ENCODE measurements at regions not wholly inside any gene's neighbourhood (a gene's known extent, or its start where the extent isn't known, plus 50 kb on each side); places are given as distances from the start of the nearest gene placed in this dataset.
"Not testable (repeated sequence)": the region's sequence is repeated elsewhere in the genome, so short reads cannot be mapped to it uniquely, and the experiment has no call there.

- Mint-ChIP-seq H3K27ac (no peak overlapping the region), H3K27me3 (ENCODE audit: low read depth) (no peaks in the 10 kb centered on the region), H3K36me3 (no peaks in the 10 kb centered on the region), H3K9me3 (no peaks in the 10 kb centered on the region), H3K4me3 (no peak overlapping the region), H3K4me1 (peaks cover 2% of the 10 kb centered on the region)
- no peak for TF ChIP-seq CTCF (IDR thresholded peaks at IDR 0.05; ENCODE audit: unreplicated experiment)
- no peak for DNase-seq (ENCODE audit: low spot score in 2 of 2, unreplicated experiment in 2 of 2)
Measured at GRCh38 chr5:62767077-62767476, 188.5 kb downstream of the LRRC70 start.

- Mint-ChIP-seq H3K36me3 (no peaks in the 10 kb centered on the region), H3K9me3 (no peaks in the 10 kb centered on the region), H3K4me3 (no peak overlapping the region), H3K4me1 (peaks cover 2% of the 10 kb centered on the region), H3K27me3 (ENCODE audit: low read depth) (no peaks in the 10 kb centered on the region), H3K27ac (no peak overlapping the region)
- TF ChIP-seq CTCF (IDR thresholded peaks at IDR 0.05; ENCODE audit: unreplicated experiment): no peak
- DNase-seq (ENCODE audit: low spot score in 2 of 2, unreplicated experiment in 2 of 2): no peak
Measured at GRCh38 chr5:62762503-62762902, 183.9 kb downstream of the LRRC70 start.

GRCh38 chr5:62757686-62758085 lies 179.1 kb downstream of the LRRC70 start:
- H3K9me3 Mint-ChIP-seq: peaks cover 27% of the 10 kb centered on the region
- not testable (repeated sequence) for H3K36me3 Mint-ChIP-seq; H3K4me1 Mint-ChIP-seq; H3K27ac Mint-ChIP-seq; DNase-seq (ENCODE audit: low spot score in 2 of 2, unreplicated experiment in 2 of 2); H3K27me3 Mint-ChIP-seq (ENCODE audit: low read depth); H3K4me3 Mint-ChIP-seq

- H3K4me1 Mint-ChIP-seq; H3K36me3 Mint-ChIP-seq; H3K4me3 Mint-ChIP-seq; H3K27me3 Mint-ChIP-seq (ENCODE audit: low read depth); DNase-seq (ENCODE audit: low spot score in 2 of 2, unreplicated experiment in 2 of 2); H3K27ac Mint-ChIP-seq: not testable (repeated sequence)
- H3K9me3 Mint-ChIP-seq: peaks cover 34% of the 10 kb centered on the region
Measured at GRCh38 chr5:62752998-62753367, 174.4 kb downstream of the LRRC70 start.

GRCh38 chr5:62752056-62752997 lies 173.7 kb downstream of the LRRC70 start:
- not testable (repeated sequence) for DNase-seq (ENCODE audit: low spot score in 2 of 2, unreplicated experiment in 2 of 2); H3K4me1 Mint-ChIP-seq; H3K36me3 Mint-ChIP-seq; H3K27me3 Mint-ChIP-seq (ENCODE audit: low read depth); H3K27ac Mint-ChIP-seq; H3K4me3 Mint-ChIP-seq
- peaks cover 34% of the 10 kb centered on the region for H3K9me3 Mint-ChIP-seq

GRCh38 chr5:62742207-62742606 lies 163.6 kb downstream of the LRRC70 start:
- peaks cover 5% of the 10 kb centered on the region for H3K4me1 Mint-ChIP-seq

More at GRCh38 chr5:62742207-62742606, 163.6 kb downstream of the LRRC70 start:
- TF ChIP-seq CTCF (IDR thresholded peaks at IDR 0.05; ENCODE audit: unreplicated experiment): no peak
- no peak for DNase-seq (ENCODE audit: low spot score in 2 of 2, unreplicated experiment in 2 of 2)
- H3K9me3 Mint-ChIP-seq: no peaks in the 10 kb centered on the region
- H3K4me3 Mint-ChIP-seq: no peak overlapping the region
- H3K36me3 Mint-ChIP-seq: no peaks in the 10 kb centered on the region
- no peaks in the 10 kb centered on the region for H3K27me3 Mint-ChIP-seq (ENCODE audit: low read depth)
- no peak overlapping the region for H3K27ac Mint-ChIP-seq
